ENCODE measurements at regions not wholly inside any gene's neighbourhood (a gene's known extent, or its start where the extent isn't known, plus 50 kb on each side); places are given as distances from the start of the nearest gene placed in this dataset.
"Not testable (repeated sequence)": the region's sequence is repeated elsewhere in the genome, so short reads cannot be mapped to it uniquely, and the experiment has no call there.

GRCh38 chr14:50020799-50021198 is 95.6 kb downstream of the VCPKMT start:
- no peak for DNase-seq

- no peak for DNase-seq
These were observed 94.9 kb downstream of the VCPKMT start for GRCh38 chr14:50021261-50022031.

- no peak for DNase-seq
These were observed 93.7 kb downstream of the VCPKMT start for GRCh38 chr14:50022661-50023060.

- DNase-seq = no peak
These were observed 92.5 kb downstream of the VCPKMT start for GRCh38 chr14:50023671-50024490.

- no peak for DNase-seq
These were observed 91.3 kb downstream of the VCPKMT start for GRCh38 chr14:50025073-50025472.

- DNase-seq = peak; percentile 33
These were observed 90.6 kb downstream of the VCPKMT start for GRCh38 chr14:50025776-50026175.

- no peak for DNase-seq
These were observed 90.0 kb downstream of the VCPKMT start for GRCh38 chr14:50026396-50026795.

- DNase-seq = no peak
These were observed 88.6 kb downstream of the VCPKMT start for GRCh38 chr14:50027816-50028215.

GRCh38 chr14:50028458-50028857 is 87.9 kb downstream of the VCPKMT start:
- no peak for DNase-seq

- peak; percentile 66 for DNase-seq
These were observed 86.3 kb downstream of the VCPKMT start for GRCh38 chr14:50030036-50030435.

GRCh38 chr14:50030911-50031310 is 85.5 kb downstream of the VCPKMT start:
- not testable (repeated sequence) for DNase-seq

- DNase-seq = no peak
These were observed 84.6 kb downstream of the VCPKMT start for GRCh38 chr14:50031602-50032313.

- DNase-seq = not testable (repeated sequence)
These were observed 83.8 kb downstream of the VCPKMT start for GRCh38 chr14:50032462-50033167.

- DNase-seq = no peak
These were observed 81.2 kb downstream of the VCPKMT start for GRCh38 chr14:50035214-50035613.

GRCh38 chr14:50036211-50036610 is 80.2 kb downstream of the VCPKMT start:
- no peak for DNase-seq

- no peak for DNase-seq
These were observed 79.7 kb downstream of the VCPKMT start for GRCh38 chr14:50036637-50037036.

GRCh38 chr14:50037240-50037639 is 79.1 kb downstream of the VCPKMT start:
- DNase-seq = no peak

GRCh38 chr14:50037852-50038251 is 78.5 kb downstream of the VCPKMT start:
- DNase-seq = peak; percentile 44

- peak; percentile 93 for DNase-seq
These were observed 77.8 kb downstream of the VCPKMT start for GRCh38 chr14:50038398-50039119.

GRCh38 chr14:50039120-50039517 is 77.3 kb downstream of the VCPKMT start:
- no peak for DNase-seq

- peak; percentile 49 for DNase-seq
These were observed 76.5 kb downstream of the VCPKMT start for GRCh38 chr14:50039734-50040400.

- DNase-seq = peak; percentile 73
These were observed 76.0 kb downstream of the VCPKMT start for GRCh38 chr14:50040401-50040775.
